HFF-Myc (cell line): ENCODE measurements at regions not wholly inside any gene's neighbourhood (a gene's known extent, or its start where the extent isn't known, plus 50 kb on each side); places are given as distances from the start of the nearest gene placed in this dataset.

Source experiments
- DNase-seq: peaks from one replicate; pipeline ENCODE4 v3.0.0-alpha.2; 2011; ENCODE audit warnings: low read depth; ENCODE audit errors: extremely low read depth
- H3K4me3 ChIP-seq: replicated peaks from 2 replicates; pipeline ENCODE4 v1.5.1; 2011; ENCODE audit warnings: low read depth, mild to moderate bottlenecking, control low read depth, low read length
- CTCF ChIP-seq: IDR thresholded peaks from 2 replicates; pipeline ENCODE4 v1.5.1; 2012; ENCODE audit warnings: mild to moderate bottlenecking, low read depth, low read length, control low read depth; ENCODE audit errors: missing control alignments

GRCh38 chr4:106627051-106627450 lies 258.5 kb upstream of the GIMD1 start:
- no peak for DNase-seq
- H3K4me3 ChIP-seq, result no peak overlapping the region
- no peak for TF ChIP-seq CTCF

- no peak overlapping the region for H3K4me3 ChIP-seq
- no peak for TF ChIP-seq CTCF
- DNase-seq, result no peak
These were observed 256.1 kb upstream of the GIMD1 start for GRCh38 chr4:106624671-106625070.

GRCh38 chr4:106618956-106619355 lies 250.4 kb upstream of the GIMD1 start:
- TF ChIP-seq CTCF, result no peak
- H3K4me3 ChIP-seq, result no peak overlapping the region
- no peak for DNase-seq

GRCh38 chr4:106615961-106616360 lies 247.4 kb upstream of the GIMD1 start:
- no peak for DNase-seq

GRCh38 chr4:106615410-106615945 lies 246.9 kb upstream of the GIMD1 start:
- DNase-seq, result no peak
- no peak for TF ChIP-seq CTCF
- no peak overlapping the region for H3K4me3 ChIP-seq

More at GRCh38 chr4:106615961-106616360, 247.4 kb upstream of the GIMD1 start:
- no peak for TF ChIP-seq CTCF
- H3K4me3 ChIP-seq, result no peak overlapping the region

GRCh38 chr4:106614441-106614840 lies 245.9 kb upstream of the GIMD1 start:
- TF ChIP-seq CTCF, result no peak
- H3K4me3 ChIP-seq, result no peak overlapping the region

GRCh38 chr4:106609917-106610316 lies 241.3 kb upstream of the GIMD1 start:
- no peak overlapping the region for H3K4me3 ChIP-seq
- no peak for DNase-seq
- no peak for TF ChIP-seq CTCF

More at GRCh38 chr4:106614441-106614840, 245.9 kb upstream of the GIMD1 start:
- no peak for DNase-seq
